GM18909 (cell line): ENCODE measurements at regions not wholly inside any gene's neighbourhood (a gene's known extent, or its start where the extent isn't known, plus 50 kb on each side); places are given as distances from the start of the nearest gene placed in this dataset.

ENCODE experiments used
- ATAC-seq: cut with Tn5 transposase; IDR thresholded peaks from one replicate; pipeline ENCODE4 v1.9.1; 2021; ENCODE audit warnings: mild to moderate bottlenecking; ENCODE audit not compliant: unreplicated experiment, poor library complexity

DNA sequence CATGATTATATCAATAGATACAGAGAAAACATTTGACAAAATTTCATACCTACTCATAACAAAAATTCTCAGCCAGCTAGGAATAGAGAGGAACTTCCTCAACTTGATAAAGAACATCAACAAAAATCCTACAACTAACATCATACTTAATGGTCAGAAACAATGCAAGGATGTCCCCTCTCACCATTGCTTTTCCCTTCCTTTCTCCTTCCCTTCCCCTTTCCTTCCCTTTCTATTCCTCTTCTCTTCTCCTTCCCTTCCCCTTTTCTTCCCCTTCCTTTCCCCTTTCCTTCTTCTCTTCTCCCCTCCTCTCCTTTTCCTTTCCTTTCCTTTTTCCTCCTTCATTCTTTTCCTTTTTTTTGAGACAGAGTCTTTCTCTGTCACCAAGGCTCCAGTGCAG lies 418.3 kb upstream of the B3GAT1 start:
- no peak for ATAC-seq

DNA sequence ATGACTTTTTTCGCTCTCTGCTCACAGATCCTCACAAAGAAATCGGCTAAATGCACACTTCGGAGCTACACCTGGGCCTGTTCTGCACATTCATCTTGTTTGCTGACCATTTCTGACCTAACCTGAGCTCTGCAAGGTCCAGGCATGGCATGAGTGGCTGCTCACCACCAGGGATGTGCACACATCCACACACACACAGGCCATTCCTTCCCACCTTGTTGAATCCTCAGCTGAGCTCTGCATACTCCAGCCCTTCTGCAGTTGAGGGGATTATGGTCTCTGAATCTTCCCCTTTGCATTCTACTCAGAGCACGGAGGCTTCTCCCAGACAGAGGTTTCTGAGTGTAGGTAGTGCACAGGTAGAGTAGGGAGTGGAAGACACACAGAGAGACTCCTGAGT lies 411.9 kb upstream of the B3GAT1 start:
- ATAC-seq = no peak

DNA sequence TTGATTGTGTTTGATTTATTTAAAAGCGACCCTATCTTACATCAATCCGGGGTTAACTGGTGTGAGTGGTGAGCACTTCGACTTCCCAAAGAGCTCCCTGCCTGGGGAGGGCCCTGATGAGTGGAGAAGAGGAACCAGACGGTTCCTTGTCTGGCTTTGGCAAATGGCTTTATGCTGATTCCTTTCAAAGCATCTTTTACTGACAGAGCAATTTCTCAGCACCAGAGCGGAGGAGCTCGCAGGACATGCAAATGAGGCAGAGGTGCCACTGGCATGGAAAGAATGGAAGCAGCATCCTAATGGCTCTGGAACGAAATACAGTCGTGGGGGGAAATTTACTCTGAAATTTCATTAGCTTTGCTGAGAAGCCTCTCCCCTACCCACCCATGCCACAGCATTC lies 410.9 kb upstream of the B3GAT1 start:
- no peak for ATAC-seq

DNA sequence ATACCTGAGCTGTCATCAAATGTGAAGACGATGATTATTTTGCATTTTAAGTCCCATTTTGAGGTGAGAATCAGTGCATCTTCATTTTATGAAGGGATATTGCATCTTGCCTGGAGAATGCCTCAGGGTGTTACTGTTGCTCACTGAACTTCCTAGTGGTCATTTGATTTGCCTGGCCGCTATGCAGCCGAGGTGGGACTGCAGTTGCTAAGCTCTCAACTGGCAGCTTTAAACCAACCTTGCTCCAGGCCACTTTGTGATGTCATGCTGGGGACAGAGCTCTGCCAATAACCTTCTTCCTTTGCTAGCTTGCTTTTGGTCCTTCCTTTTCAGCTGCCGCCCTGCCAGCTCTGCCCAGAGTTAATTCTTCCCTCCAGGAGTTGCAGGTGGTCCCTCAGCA lies 409.4 kb upstream of the B3GAT1 start:
- ATAC-seq = no peak

DNA sequence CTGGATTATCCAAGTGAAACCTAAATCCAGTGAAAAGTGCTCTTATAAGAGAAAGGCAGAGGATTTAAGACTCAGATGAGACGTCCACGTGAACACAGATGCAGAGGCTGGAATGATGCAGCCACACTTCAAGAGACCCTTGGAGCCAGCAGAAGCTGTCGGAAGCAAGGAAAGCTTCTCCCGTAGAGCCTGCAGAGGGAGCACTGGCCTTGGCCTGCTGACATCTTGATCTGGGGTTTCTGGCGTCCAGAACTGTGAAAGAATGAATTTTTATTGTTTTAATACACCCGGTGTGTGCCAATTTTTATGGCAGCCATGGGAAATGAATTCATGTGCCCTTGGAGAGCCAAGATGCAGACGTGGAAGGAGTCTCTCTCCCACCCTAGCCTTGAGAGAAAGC lies 407.0 kb upstream of the B3GAT1 start:
- no peak for ATAC-seq

DNA sequence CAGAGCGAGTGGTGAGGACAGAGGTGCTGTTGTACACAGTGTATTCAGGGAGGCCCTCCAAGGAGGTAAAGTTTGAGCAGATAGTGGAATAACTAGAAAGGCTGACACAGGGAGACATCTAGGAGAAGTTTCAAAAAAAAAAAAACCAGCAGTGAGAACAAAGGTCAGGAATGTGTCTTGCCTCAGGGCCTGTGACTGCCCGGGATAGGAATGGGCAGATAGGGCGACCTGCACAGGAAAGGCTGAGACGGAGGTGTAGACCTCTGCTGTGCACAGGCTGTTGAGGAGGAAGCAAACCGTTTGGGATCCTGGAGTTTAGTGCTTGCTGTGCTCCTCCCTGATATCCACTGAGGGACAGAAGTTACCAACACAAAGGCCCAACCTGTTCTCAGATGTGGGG lies 406.5 kb upstream of the B3GAT1 start:
- no peak for ATAC-seq

DNA sequence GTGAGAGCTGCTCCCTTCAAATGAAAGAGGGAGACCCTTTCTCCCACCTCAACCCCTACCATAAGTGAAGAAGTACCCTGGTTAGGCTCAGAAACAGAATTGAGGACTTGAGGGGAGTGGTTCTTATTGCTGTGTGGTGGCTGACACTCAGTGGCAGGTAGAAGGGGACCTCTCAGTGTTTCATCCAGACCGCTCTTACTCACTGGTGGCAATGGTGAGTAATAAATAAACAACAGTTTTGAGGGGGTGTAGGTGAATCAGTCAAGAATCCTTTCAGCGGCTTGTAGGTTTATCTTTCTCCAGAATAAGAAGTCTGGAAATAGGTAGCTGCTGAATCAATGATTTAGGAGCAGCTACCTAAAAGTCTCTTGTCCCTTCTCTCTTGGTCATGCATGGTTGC lies 403.4 kb upstream of the B3GAT1 start:
- ATAC-seq = no peak

DNA sequence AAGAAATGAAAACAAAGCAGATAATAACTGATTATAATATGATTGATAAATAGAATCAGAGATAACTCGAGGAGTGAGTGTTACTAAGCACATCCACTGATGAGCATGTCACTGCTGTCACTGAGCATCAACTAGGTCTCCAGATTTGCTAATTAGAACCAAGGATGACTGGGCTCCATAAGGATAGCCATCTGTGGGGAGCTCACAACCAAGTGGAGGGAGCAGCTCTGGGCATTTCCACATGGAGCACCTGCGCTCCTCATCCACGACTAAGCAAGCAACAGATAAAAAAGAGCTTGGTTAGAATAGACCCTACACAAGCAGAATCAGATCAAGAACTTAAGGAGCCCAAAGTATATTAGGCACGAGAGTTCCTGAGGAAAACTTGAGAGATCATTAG lies 396.0 kb upstream of the B3GAT1 start:
- ATAC-seq = no peak

DNA sequence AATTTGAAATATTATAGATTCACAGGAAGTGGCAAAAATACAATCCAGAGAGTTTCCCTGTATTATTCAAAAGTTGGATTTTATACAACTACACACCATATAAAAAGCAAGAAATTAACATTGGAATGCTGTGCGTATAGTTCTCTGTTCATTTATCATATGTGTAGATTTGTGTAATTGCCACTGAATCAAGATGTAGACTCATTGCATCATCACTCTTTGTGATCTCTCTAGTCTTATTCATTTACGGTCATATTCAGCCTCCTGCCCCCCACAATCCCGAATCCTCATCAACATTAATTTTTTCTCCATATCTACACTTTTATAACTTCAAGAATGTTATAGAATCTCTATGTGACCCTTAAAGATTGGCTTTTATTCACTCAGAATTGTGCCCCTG lies 390.6 kb upstream of the B3GAT1 start:
- ATAC-seq = no peak

DNA sequence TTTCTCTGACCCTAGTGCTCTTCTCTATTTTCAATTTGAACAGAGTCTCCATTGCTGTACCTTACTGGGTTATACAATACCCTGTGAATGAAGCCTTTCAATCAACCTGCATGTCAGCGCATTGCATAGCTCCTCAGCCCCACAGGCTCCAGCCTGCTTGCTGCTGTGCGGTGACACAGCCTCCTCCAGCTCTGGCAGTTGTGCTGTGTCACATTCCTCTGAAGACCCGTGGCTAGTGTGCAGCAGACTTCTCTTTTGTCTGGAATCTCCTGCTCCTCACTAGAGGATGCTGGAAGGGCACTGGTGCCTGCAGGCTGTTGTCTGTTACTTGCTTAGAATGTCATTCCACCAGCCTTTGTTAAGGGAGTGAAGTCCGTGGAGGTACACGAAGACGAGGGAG lies 390.1 kb upstream of the B3GAT1 start:
- no peak for ATAC-seq

DNA sequence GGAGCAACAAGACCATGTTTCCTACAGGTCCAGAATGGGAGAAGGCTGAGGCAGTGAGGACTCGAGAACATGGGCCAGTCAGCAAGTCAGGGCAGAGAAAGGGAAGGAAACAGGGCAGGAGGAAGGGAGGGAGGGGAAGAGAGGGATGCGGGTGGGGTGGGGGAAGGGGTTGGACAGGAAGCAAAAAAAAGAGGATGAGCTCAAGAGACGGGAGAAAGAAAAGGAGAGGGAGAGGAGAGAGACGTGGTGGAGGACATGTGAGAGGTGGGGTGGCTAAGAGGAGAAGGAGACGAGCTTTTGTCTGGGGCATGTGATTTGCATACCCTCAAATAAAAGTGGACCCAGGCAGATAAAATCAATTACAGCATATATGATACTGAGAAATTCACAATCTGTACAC lies 389.5 kb upstream of the B3GAT1 start:
- ATAC-seq = no peak

DNA sequence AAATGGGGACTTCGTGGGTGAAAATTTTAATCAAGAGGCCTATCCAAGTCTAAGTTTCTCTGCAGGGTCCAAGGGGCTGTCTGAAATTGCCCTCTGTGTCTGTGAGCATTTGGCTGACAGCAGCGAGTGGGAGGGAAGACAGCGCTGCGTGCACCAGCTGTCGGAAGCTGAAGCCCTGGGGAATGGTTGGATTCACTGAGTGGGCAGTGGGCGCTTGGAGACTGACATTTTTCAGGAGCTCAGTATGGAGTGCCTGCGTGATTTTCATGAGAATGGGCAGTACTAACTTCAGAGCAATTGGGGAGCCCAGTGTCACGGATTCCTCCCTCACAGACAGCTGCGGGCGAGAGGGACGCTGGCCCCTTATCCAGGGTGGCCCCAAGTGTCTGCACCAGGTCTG lies 388.8 kb upstream of the B3GAT1 start:
- ATAC-seq = no peak

DNA sequence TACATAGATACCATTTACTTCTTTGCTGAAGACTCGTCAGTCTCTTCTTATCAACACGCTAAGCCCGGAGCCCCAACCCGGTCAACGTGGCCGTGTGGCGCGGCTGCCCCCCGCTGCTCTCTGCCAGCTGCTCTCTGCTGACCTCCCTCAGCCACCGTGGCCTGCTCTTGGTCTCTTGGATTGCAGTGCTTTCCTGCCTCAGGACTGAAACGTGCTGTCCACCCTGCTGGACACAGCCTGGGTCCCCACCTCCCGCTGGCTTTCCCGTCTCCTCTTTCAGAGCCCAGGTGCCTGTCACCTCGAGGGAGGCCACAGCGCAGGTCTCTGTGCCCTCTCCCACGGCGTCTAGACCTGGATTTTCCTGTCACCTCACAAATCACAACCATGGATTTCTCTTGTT lies 388.1 kb upstream of the B3GAT1 start:
- no peak for ATAC-seq

DNA sequence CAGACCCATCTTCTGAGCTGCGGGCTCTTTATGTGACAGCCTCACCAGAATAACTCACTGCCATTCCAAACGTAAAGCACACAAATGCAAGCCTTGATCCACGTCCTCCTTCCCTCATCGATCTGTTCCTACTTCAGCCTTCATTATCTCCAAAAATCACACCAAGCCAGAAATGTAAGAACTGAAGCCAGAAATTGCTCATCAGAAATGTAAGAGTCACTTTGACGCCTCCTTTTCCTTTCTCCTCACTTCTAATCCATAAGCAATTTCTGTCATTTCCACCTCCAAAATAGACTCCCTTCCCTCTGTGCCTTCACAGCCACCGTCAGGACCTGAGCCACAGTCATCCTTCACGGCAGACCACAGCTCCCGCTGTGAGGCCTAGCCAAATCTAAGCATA lies 387.3 kb upstream of the B3GAT1 start:
- ATAC-seq = no peak

DNA sequence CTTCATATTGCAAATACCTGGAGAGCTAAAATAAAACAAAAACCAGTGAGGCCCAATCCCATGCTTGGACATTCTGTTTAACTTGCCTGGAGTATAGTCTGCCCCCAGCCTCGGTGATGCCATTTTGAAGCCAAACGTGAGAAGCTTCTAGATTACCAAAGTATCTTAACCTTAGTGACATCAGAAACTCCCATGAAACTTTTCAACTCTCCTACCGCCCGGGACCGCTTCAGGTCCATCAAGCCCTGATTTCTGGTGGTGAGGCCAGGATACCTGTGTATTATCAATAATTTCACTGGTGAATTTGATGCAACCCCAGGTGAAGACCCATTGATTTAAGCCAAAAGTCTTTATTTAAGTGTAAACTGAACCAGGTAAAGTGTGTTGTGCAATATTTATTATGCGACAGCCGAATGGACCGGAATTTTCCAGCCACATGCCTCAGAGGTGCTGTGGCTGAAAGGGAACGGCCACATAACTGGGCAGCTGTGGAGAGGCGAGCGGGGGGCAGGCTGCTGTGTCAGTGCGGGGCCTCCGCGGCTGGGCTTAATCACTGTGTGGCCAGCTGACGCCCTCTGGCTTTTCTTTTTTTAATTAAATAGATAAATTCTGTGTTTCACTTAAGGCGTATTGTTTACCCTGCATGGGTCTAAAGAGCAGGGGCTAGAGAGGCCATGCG lies 385.5 kb upstream of the B3GAT1 start:
- no peak for ATAC-seq

DNA sequence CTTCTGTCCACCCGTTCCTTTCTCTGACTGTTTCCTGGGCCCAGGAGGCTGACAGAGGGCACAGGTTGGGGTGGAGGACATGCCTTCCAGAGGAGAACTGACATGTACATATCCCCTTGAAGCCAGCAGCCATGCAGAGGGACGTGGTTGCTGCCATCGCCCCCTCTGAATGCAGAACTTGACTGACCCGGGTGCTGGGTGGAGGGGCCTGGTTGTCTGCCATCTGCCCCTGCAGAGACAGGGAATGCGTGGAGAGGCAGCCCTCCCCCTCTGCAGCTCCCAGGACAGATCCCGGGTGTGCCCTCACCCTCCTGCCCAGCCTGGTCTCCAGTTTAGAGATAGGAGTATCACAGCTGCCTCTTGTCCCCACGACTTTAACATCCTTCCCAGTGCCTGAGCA lies 383.0 kb upstream of the B3GAT1 start:
- no peak for ATAC-seq

DNA sequence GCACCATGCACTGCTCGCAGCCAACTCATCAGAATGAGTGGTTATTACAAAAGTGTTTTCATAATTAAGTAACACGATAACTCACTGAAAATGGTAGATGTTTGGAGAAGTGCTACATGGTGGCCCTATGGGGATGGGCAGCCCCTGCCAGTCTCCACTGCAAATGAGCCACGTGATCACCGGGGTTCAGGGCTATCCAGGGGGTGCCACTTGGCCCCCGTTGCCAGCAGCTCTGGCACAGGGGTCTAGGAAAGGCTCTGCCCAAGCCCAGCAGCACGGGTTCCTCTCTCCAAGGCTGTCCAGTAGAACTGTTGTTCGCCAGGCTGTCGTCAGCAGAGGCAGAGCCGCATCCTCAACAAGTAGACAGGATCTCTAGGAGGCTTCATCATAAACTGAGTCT lies 382.1 kb upstream of the B3GAT1 start:
- ATAC-seq = no peak

DNA sequence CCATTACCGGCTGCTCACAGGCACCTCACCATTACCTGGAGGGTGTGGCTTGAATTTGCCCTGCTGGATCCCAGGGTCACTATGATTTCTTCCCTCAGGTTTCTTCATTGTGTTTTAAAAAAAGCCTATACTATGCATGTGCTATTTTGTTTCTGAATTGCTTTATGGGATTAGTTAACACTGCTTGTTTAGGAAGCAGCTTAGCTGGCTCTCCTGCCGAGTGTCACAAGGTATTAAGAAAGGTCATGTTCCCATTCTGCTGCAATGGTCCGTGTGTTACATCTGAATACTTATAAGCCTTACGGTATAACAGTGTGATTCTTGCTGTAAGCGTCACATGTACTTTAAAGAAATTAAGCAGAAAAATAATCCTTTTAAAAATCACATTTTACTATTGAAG lies 380.6 kb upstream of the B3GAT1 start:
- no peak for ATAC-seq

DNA sequence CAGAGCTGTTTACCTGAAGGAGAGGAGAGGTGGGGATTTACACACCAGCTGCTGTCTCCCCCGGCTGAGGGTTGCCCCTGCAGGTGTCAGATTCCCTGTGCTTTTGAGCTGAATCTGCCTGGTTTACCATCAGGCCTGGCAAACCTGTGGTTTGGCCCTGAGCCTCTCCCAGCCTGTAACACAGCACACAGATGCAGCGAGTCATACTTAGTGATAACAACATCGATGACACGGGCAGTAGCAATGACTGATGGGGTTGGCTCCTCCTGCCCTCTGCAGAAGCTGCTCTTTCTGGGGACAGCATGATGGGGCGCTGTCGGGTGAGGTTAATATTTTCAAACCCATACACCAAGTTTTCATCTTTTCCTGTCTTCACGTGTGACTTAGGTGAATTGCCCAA lies 380.0 kb upstream of the B3GAT1 start:
- ATAC-seq = no peak

DNA sequence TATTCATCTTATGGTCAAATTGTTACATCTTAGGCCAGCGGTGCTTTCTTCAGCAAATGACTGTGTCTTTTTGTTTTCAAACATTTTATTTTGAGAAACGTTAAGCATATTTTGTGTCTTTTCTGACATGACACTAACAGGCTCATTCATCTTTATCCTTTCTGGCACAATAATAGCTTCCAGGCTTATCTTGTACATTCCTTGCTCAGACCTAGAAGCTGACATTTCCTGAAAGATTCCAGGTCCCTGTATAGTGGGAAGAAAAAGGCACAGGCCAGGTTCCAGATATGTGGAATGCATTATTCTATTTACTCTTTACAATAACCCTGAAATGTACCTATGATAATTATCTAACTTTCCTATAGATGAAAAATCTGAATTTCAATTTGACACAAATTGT lies 379.1 kb upstream of the B3GAT1 start:
- ATAC-seq = no peak

DNA sequence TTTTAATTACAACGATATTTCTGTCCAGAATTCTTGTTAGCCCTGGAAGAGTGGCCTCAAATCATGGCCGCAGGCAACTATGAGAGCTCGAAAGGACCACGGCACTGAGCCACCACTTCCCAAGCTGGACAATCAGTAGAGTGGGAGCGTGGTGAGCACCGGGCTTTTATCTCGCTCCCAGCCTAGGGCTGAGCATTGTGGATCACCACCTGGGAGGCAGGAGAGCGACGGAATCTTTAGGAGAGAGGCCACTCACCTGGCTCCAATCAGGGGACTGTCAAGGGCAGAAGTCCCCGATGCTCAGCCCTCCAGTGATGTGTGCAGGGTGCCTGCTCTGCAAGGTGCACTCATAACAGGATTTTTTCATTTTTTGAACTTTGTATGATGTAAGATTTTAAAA lies 377.1 kb upstream of the B3GAT1 start:
- no peak for ATAC-seq

DNA sequence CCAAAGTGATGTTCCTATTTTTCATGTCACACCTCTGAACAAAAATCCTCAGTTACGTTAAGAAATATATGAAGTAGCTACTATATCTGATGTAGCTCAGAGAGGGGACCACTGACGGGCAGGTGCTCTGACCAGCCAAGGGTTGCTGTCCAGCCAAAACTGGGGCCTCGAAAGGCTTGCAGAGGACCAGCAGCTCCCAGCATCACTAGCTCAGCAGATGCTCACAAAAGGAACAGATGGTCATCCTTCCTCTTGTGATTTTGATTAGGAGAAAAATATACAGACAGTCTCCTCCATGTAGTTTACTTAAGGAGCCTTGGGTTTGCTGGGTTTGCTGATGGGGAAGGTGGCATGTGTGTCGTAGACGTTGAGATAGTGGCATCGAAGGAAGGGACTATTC lies 374.6 kb upstream of the B3GAT1 start:
- no peak for ATAC-seq

DNA sequence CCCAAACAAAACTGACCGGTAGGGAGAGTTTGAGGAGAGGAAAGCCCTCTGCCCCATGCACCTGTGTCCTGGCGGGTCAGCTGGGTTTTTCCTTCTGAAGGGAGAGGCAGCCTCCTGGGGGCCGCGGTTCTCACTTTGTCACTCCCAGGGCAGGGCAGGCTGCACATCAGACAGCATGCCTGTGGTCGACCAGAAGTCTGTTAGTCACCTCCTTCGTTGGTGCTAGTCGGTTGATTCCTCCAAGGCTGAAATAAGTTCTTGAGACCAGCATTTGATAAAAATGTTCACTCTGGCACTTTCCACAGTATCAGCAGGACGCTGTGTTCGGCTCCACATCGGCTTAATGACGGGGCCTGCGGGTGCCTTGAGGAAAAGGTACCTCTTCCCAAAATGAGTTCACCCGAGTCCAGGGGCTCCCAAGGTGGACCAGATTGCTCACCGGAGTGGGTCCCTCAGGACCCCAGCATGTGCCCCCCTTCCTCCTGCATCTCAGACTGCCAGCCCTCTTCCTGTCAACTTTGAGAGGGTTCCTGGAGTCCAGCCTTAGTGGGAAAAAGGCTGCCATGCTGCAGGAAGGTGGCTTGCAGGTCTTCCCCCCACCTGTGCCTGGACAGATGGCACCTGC lies 373.7 kb upstream of the B3GAT1 start:
- no peak for ATAC-seq
